OCI-LY7 (cell line): ENCODE measurements at regions not wholly inside any gene's neighbourhood (a gene's known extent, or its start where the extent isn't known, plus 50 kb on each side); places are given as distances from the start of the nearest gene placed in this dataset.

Source experiments
- BruUV-seq: library from RNA; stranded (reverse); fragments of 400-500 nt; replicated peaks from 2 replicates; lab custom pipeline; 2021; lab: Mats Ljungman, UMichigan
- CTCF ChIA-PET: fragments of 300-600 bp; sonication (Branson Sonifier 250); formaldehyde crosslinking; loops from one replicate; lab custom pipeline; 2022; ENCODE audit warnings: antibody characterized with exemption; ENCODE audit not compliant: unreplicated experiment; lab: Charles Lee
- POLR2A ChIA-PET: fragments of 300-600 bp; sonication (Branson Sonifier 250); formaldehyde crosslinking; loops from one replicate; lab custom pipeline; 2022; ENCODE audit warnings: antibody characterized with exemption; lab: Charles Lee
- DNase-seq: peaks from one replicate; pipeline ENCODE4 v3.0.0-alpha.2; 2015; ENCODE audit warnings: low spot score
- H2AFZ ChIP-seq: fragments of 200-600 bp; sonication (generic), shearing (Covaris generic); 2 replicates; pipeline ENCODE4 v1.6.1; 2014; ENCODE audit warnings: mild to moderate bottlenecking, antibody characterized with exemption, low read length, moderate library complexity
- H3K27ac ChIP-seq: fragments of 200-600 bp; sonication (generic); 2 replicates; pipeline ENCODE4 v1.5.1; 2014; ENCODE audit warnings: mixed run types, low read depth, mild to moderate bottlenecking, moderate library complexity, low read length, inconsistent platforms; ENCODE audit not compliant: poor library complexity, severe bottlenecking
- H3K36me3 ChIP-seq: fragments of 200-600 bp; sonication (generic); 2 replicates; pipeline ENCODE4 v1.6.1; 2014; ENCODE audit warnings: mild to moderate bottlenecking, antibody characterized with exemption, low read length, moderate library complexity, mixed read lengths; ENCODE audit not compliant: insufficient read depth
- H3K4me1 ChIP-seq: fragments of 200-600 bp; sonication (generic); 2 replicates; pipeline ENCODE4 v1.5.1; 2014; ENCODE audit warnings: mild to moderate bottlenecking, low read length; ENCODE audit not compliant: insufficient read depth, poor library complexity, severe bottlenecking
- H3K4me2 ChIP-seq: fragments of 200-600 bp; sonication (generic); 2 replicates; pipeline ENCODE4 v1.6.1; 2014; ENCODE audit warnings: mild to moderate bottlenecking, low read length
- H3K4me3 ChIP-seq: fragments of 200-600 bp; sonication (generic); 2 replicates; pipeline ENCODE4 v1.5.1; 2014; ENCODE audit warnings: mild to moderate bottlenecking, low read depth, low read length; ENCODE audit not compliant: poor library complexity, severe bottlenecking
- H3K79me2 ChIP-seq: fragments of 200-600 bp; sonication (generic); 2 replicates; pipeline ENCODE4 v1.6.1; 2016; ENCODE audit warnings: low read depth, mild to moderate bottlenecking, low read length, moderate library complexity, mixed read lengths; ENCODE audit not compliant: insufficient read depth
- H3K9me2 ChIP-seq: fragments of 200-600 bp; sonication (generic); 2 replicates; pipeline ENCODE4 v1.6.1; 2016; ENCODE audit warnings: mild to moderate bottlenecking, low read length, mixed read lengths; ENCODE audit not compliant: insufficient read depth
- H3K9me3 ChIP-seq: fragments of 200-600 bp; sonication (generic); 2 replicates; pipeline ENCODE4 v1.6.1; 2014; ENCODE audit warnings: mild to moderate bottlenecking, mixed run types, low read length, mixed read lengths
- H4K20me1 ChIP-seq: fragments of 200-600 bp; sonication (generic); 2 replicates; pipeline ENCODE4 v1.6.1; 2014; ENCODE audit warnings: mild to moderate bottlenecking, antibody characterized with exemption, low read length, moderate library complexity, mixed read lengths; ENCODE audit not compliant: insufficient read depth
- EZH2phosphoT487 ChIP-seq: fragments of 200-600 bp; sonication (generic); IDR thresholded peaks from 2 replicates; pipeline ENCODE4 v1.6.1; 2018; ENCODE audit warnings: low read depth, borderline replicate concordance, mild to moderate bottlenecking, mixed run types, antibody characterized with exemption, low read length, moderate library complexity, mixed read lengths
- intact Hi-C: fragments of 100-400 bp; cut with micrococcal nuclease; formaldehyde crosslinking; loops from one replicate; pipeline ENCODE4 v1.10.0; 2022; ENCODE audit not compliant: unreplicated experiment
- TF ChIP-seq, protein P1 (sequence below): fragments of 200-600 bp; sonication (generic); conservative IDR thresholded peaks from 2 replicates; pipeline ENCODE4 v1.5.1; 2014; ENCODE audit warnings: mild to moderate bottlenecking, antibody characterized with exemption, low read length, moderate library complexity, mixed read lengths

DNA sequence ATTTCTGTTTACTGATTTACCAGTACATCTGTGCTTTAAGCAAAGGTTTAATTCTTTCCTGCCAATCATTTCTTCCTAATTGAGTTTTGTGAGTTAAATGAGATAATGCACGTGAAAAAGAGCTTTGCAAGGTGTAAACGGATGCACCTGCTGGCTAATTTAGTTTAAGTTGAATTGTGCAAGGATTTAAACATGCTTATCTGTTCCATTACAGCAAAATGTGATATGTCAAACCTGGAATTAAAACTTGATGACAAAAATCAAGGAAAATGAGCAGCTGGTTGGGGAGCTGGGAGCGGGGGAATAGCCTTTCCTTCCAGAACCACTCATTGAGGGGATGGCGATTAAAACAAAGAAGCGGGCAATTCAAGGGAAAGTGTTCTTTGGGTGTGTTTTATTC is 155.0 kb upstream of the CTTNBP2 start:
- TF ChIP-seq, protein P1, sequence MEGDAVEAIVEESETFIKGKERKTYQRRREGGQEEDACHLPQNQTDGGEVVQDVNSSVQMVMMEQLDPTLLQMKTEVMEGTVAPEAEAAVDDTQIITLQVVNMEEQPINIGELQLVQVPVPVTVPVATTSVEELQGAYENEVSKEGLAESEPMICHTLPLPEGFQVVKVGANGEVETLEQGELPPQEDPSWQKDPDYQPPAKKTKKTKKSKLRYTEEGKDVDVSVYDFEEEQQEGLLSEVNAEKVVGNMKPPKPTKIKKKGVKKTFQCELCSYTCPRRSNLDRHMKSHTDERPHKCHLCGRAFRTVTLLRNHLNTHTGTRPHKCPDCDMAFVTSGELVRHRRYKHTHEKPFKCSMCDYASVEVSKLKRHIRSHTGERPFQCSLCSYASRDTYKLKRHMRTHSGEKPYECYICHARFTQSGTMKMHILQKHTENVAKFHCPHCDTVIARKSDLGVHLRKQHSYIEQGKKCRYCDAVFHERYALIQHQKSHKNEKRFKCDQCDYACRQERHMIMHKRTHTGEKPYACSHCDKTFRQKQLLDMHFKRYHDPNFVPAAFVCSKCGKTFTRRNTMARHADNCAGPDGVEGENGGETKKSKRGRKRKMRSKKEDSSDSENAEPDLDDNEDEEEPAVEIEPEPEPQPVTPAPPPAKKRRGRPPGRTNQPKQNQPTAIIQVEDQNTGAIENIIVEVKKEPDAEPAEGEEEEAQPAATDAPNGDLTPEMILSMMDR: no peak
- TF ChIP-seq EZH2phosphoT487: no peak
- POLR2A ChIA-PET: no interaction called here
- no peak overlapping the region for H3K27ac ChIP-seq
- H3K79me2 ChIP-seq: no peaks in the 10 kb centered on the region
- no peak overlapping the region for H3K4me3 ChIP-seq
- no peak for DNase-seq
- H3K36me3 ChIP-seq: no peaks in the 10 kb centered on the region
- H2AFZ ChIP-seq: no peak overlapping the region
- CTCF ChIA-PET: no interaction called here
- H3K4me1 ChIP-seq: no peaks in the 10 kb centered on the region
- BruUV-seq: no TSS peak
- intact Hi-C loops: no loop called here
- H3K9me3 ChIP-seq: no peaks in the 10 kb centered on the region
- no peaks in the 10 kb centered on the region for H3K9me2 ChIP-seq
- no peak overlapping the region for H3K4me2 ChIP-seq
- no peaks in the 10 kb centered on the region for H4K20me1 ChIP-seq

- no peaks in the 10 kb centered on the region for H3K36me3 ChIP-seq
- no TSS peak for BruUV-seq
- no peaks in the 10 kb centered on the region for H3K4me1 ChIP-seq
- ChIA-PET CTCF (no interaction called here), POLR2A (no interaction called here)
- no peak overlapping the region for H3K4me2 ChIP-seq
- H3K4me3 ChIP-seq: no peak overlapping the region
- H3K79me2 ChIP-seq: no peaks in the 10 kb centered on the region
- H3K9me3 ChIP-seq: no peaks in the 10 kb centered on the region
- intact Hi-C loops: no loop called here
- no peak for DNase-seq
- TF ChIP-seq, protein P1: no peak
- TF ChIP-seq EZH2phosphoT487: no peak
- no peak overlapping the region for H2AFZ ChIP-seq
- H3K9me2 ChIP-seq: no peaks in the 10 kb centered on the region
- no peaks in the 10 kb centered on the region for H4K20me1 ChIP-seq
- H3K27ac ChIP-seq: no peak overlapping the region
Measured at GRCh38 chr7:118029826-118030422, 154.0 kb upstream of the LSM8 start.

- ChIA-PET CTCF (no interaction called here), POLR2A (no interaction called here)
- intact Hi-C loops: no loop called here
Measured at GRCh38 chr7:118033273-118033672, 150.7 kb upstream of the LSM8 start.

More at GRCh38 chr7:118033273-118033672, 150.7 kb upstream of the LSM8 start:
- Histone ChIP-seq H3K36me3 (no peaks in the 10 kb centered on the region), H2AFZ (no peak overlapping the region), H3K27ac (no peak overlapping the region), H3K79me2 (no peaks in the 10 kb centered on the region), H3K4me2 (no peak overlapping the region), H4K20me1 (no peaks in the 10 kb centered on the region), H3K4me3 (no peak overlapping the region), H3K9me2 (no peaks in the 10 kb centered on the region), H3K4me1 (no peaks in the 10 kb centered on the region), H3K9me3 (no peaks in the 10 kb centered on the region)
- TF ChIP-seq, protein P1: no peak
- no peak for TF ChIP-seq EZH2phosphoT487
- no TSS peak for BruUV-seq
- DNase-seq: no peak
